ENCODE measurements at regions not wholly inside any gene's neighbourhood (a gene's known extent, or its start where the extent isn't known, plus 50 kb on each side); places are given as distances from the start of the nearest gene placed in this dataset.

DNA sequence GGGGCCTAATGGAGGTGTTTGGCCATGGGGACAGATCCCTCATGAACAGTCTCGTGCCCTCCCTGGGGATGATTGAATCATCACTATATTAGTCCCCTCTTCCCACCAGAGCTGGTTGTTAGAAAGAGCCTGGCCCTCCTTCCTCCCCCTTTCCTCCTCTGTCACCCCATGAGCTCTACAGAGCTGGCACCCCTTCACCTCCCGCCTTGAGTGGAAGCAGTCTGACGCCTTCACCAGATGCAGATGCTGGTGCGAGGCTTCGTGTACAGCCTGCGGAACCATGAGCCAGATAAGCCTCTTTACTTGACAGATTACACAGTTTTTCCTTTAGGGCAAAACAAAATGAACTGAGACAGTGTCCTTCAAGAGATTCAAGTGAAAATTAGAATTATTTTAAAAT lies 74.4 kb upstream of the RIPOR2 start:
- WGBS, 3 donors = 91 to 96% (median 95%) methylated on average over 6 of the region's 6 CpGs
- no peak overlapping the region for H3K27ac ChIP-seq (ENCODE audit: low read depth, low read length)

DNA sequence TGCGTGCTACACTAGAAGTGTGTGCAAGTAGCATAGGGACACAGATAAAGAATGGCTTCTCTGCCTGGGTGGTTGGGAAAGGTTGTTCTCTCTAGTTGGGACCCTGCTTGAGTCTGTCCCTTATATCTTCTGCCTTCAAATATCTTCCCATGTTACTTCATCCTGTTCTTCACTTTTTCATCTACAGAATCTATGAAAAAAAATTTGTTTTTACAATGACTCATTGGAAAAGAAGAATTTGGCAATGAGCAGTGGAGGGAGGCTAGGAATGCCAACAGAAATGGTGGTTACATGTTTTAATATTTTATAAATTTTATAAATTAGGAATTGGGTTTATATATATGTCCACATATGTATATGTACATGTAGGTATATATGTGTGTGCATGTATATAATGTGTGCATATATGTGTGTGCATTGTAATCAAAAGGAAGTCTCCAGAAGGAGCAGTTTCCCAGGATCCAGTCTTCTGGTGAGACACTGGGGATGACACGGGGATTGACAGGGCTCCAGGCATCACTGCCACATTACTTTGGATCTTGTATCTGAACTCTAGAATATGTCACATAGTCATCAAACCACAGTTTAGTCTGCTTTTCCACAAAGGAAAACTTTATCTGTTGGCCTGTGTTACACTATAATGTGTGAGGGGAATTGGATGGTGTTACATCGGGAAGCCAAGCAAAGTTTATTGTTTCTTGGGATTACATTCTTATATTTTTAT lies 75.3 kb upstream of the RIPOR2 start:
- WGBS, 3 donors = 90 to 94% (median 94%) methylated on average over 3 of the region's 3 CpGs
- H3K27ac ChIP-seq (ENCODE audit: low read depth, low read length) = no peak overlapping the region

DNA sequence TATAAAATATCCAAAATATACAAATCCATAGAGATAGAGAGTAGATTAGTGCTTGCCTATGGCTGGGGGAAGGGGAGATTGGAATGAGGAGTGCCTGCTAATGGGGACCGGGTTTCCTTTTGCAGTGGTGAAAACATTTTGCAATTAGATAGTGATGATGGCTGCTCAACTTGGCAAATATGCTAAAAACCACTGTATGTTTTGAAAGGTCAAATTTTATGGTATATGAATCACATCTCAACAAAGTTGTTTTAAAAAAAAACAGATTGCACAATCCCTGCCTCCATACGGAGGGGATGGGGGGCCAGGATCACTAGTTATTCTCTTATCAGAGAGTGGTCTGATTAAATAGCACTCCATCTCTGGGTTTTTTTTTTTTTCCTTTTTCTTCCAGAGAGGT lies 76.9 kb upstream of the RIPOR2 start:
- 42 to 46% (median 43%) methylated on average over 2 of the region's 2 CpGs for WGBS, 3 donors

DNA sequence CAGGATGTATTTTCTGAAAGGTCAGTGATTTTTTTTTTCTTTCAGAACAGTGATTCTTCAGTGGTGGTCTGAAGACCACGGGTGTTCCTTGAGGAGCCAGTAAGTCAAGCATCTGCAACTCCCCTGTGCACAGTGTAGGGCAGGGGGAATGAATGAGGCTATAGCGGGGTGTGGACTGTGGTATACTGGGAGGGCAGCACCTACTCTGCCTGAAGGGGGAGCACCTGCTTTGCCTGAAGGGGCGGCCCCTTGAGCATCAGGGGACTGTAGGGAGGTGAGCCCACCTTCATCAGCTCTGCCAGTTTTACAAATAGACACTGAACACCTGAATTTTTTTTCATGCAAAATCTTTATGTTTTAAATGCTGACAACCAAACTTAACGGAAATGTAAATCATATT lies 77.5 kb upstream of the RIPOR2 start:
- no peak overlapping the region for H3K27ac ChIP-seq (ENCODE audit: low read depth, low read length)
- 79 to 88% (median 84%) methylated on average over 4 of the region's 4 CpGs for WGBS, 3 donors

More for the DNA sequence above, 76.9 kb upstream of the RIPOR2 start:
- no peak overlapping the region for H3K27ac ChIP-seq (ENCODE audit: low read depth, low read length)

DNA sequence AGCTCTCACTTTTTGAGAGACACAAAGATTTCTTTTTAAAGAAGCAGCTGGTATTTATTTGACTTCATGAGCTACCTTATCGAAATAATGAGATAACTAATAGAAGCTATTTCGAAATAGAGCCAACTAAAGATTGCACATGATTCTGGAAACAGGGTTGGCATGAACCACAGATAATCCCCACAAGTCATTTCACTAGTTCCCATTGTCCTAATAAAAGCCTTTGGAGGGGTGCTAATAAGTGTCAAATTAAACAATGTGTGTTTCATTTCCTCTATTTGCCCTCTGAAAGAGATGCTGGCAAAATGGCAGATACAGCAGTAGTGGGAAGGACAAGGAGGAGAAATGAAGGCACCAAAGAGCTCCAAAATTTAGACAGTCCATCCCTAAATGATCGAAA lies 78.6 kb upstream of the RIPOR2 start:
- H3K27ac ChIP-seq (ENCODE audit: low read depth, low read length) = no peak overlapping the region
- 74 to 82% (median 75%) methylated on average over 3 of the region's 3 CpGs for WGBS, 3 donors

DNA sequence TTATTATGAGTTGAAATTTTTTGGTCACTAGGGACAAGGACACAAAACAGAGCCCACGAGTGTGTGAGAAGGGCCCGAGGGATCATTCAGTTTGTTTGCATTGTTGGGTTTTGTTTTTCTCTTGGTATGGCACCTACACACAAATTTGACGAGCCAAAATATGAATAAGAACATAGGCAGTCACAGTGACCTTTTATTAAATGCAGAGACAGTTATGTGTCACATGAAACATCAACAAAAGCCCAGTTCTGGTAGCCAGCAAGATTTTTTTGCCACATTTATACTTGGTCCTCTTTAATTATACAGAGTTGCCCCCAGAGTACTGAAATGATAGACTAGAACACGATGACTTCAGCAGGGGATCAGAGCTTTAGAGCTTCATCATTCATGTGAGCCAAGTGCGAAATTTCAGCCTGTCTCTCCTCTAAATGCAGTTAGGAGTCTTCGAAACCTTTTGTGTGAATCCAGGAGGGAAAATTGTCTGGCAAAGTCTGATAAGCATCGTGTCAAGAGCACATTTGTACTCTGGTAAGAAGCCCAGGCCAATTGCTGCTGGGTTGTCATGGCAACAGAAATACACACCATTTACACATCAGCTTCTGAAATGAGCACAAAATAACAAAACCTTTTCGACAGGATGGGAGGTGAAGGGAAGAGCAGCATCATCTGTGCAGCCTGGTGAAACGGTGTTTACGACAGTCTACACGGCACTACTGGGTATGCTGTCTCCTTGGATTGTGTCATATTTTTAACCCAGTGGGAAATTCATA lies 79.2 kb upstream of the RIPOR2 start:
- no peak overlapping the region for H3K27ac ChIP-seq (ENCODE audit: low read depth, low read length)
- 46 to 66% (median 48%) methylated on average over 11 of the region's 11 CpGs for WGBS, 3 donors

DNA sequence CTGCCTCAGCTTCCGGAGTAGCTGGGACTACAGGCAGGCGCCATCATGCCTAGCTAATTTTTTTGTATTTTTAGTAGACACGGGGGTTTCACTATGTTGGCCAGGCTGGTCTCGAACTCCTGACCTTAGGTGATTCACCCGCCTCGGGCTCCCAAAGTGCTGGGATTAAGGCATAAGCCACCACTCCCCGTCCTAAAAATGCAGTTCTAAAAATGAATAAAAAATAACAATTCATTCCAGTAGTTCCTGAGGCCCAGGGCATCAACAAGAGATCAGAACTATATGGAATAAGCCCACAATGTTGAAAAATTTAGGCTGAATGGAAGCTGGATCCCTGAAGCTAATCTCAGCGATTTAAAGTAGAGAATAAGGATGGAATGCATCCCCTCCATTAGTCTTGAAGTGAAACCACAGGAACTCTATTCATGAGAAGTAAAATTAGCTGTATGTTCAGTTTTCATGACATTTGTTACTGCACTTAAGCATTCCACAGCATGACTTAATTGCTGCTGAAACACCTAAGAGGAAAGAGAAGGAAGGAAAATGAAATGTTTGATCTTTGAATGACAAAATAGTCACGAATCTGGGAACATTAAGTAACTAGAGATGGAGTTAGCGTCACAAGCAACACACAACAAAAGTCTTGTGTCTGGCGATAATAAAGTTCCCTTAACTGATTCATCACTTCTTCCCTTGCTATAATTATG lies 80.4 kb upstream of the RIPOR2 start:
- no peak overlapping the region for H3K27ac ChIP-seq (ENCODE audit: low read depth, low read length)
- 75 to 82% (median 80%) methylated on average over 11 of the region's 11 CpGs for WGBS, 3 donors

DNA sequence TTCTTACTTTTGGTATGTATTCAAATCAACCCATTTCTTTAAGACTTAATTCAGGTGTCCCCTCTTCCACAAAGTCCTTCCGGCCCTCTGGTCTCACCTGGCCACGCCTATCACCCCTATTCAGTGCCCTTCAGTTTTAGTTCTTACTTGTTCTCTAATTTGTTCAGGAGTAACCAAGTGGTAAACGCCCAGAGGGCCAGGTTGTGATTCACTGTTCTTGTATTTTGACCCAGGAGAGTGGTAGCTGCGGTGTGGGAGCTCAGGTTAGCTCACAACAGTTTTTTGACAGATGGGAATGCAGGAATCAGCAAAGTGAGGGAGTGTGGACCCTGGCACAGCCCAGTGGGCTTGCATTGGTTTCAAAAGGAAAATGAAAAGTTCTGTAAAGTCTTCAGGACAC lies 81.7 kb upstream of the RIPOR2 start:
- no peak overlapping the region for H3K27ac ChIP-seq (ENCODE audit: low read depth, low read length)
- WGBS, 3 donors = 80 to 85% (median 83%) methylated on average over 4 of the region's 4 CpGs

DNA sequence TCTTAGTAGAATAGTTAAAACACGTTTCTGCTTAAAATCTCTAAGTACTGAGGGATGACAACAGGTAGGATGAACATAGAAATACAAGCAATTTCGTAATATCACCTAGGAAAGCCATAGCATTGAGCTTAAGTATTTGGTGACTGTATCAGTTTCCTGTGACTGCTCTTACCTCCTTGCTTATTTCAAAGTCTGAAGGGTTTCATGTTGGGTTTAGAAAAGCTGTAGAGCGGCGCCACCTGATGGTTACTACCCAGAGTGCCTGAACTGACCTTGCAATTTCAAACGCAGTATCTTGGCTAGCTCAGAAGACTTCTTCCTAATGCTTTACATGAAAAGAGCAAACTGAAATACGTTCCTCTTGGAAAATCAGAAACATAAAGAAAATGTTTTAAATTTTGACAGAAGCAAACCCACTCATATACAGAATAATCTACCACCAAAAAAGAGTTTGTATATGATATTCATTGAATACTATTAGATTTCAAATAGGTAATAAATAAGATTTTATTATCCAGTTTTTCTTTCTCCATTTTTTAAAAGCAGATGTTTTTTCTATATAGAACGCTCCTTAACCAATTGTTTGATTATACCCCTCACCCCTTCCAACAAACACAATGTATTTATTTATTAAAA lies 82.3 kb upstream of the RIPOR2 start:
- no peak overlapping the region for H3K27ac ChIP-seq (ENCODE audit: low read depth, low read length)
- 42 to 62% (median 61%) methylated on average over 7 of the region's 7 CpGs for WGBS, 3 donors

DNA sequence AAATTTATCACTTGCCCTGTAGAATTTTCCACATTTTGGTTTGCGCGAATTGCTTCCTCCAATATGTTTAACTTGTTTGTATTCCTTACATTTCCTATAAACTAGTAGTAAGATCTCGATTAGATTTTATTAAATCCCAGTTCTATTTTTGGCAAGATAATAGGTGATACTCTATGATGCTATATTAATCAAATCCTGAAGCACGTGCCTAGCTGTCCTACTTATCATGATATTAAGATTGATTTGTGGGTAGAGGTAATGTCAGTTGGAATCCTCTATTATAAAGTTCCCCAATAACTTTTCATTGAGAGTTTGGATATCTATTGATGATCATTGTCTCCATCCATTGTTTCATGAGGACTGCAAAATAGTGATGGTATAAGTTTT lies 82.8 kb upstream of the RIPOR2 start:
- 66 to 88% (median 86%) methylated on average over 4 of the region's 4 CpGs for WGBS, 3 donors
- no peak overlapping the region for H3K27ac ChIP-seq (ENCODE audit: low read depth, low read length)

DNA sequence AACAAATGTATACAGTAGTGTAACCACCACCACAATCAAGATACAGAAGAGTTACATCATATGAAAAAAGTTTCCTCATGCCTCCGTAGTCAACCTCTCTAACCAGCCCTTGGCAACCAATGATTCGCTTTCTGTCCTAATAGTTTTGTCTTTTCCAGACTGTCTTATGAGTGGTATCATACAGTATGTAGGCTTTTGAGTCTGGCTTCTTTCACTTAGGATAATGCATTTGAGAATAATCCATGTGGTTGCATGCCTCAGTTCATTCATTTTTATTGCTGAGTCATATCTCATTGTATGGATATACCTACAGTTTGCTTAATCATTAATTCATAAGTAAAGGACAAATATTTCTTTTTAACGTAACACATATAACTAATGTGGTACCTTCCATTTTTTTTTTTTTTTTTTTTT lies 86.4 kb upstream of the RIPOR2 start:
- 68 to 79% (median 76%) methylated on average over 3 of the region's 3 CpGs for WGBS, 3 donors
- H3K27ac ChIP-seq (ENCODE audit: low read depth, low read length) = no peak overlapping the region

DNA sequence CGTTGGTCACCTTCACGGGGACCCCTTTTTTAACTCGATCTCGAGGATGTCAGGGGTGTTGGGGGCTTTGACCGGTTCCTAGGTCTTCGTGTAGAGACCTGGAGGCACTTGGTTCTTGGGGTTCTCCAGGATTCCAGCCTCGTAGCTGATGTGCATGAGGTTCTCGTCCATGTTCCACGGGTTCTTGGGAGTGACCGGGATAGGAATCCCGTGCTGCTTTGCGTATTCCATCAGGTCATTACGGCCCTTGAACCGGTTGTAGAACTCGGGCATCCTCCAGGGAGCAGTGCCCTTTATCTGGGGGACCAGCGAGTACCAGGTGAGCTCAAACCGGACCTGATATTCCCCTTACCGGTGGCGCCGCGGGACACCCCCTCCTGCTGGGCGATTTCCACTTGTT lies 88.0 kb upstream of the RIPOR2 start:
- WGBS, 3 donors = 89 to 97% (median 97%) methylated on average over 22 of the region's 22 CpGs
- H3K27ac ChIP-seq (ENCODE audit: low read depth, low read length) = no peak overlapping the region

DNA sequence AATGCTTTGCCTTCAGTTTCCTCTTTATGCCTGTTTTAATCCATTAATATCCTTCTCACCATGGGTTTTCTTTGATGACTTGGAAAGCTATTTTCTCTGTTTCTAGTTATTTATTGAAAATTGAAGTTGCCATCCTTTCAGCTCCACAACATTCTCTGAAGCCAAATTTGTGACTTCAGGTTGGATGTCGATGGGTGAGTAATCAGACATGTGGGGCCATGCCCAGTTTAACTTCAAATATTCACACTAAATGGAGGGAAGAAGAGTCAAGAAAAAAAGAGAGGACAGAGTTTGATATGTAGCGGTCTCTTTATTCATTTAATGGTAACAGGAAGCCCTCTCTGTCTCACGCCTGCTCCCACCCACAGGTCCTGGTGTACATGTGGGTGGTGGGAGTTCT lies 89.1 kb upstream of the RIPOR2 start:
- 62 to 95% (median 79%) methylated on average over 3 of the region's 3 CpGs for WGBS, 3 donors
- no peak overlapping the region for H3K27ac ChIP-seq (ENCODE audit: low read depth, low read length)

DNA sequence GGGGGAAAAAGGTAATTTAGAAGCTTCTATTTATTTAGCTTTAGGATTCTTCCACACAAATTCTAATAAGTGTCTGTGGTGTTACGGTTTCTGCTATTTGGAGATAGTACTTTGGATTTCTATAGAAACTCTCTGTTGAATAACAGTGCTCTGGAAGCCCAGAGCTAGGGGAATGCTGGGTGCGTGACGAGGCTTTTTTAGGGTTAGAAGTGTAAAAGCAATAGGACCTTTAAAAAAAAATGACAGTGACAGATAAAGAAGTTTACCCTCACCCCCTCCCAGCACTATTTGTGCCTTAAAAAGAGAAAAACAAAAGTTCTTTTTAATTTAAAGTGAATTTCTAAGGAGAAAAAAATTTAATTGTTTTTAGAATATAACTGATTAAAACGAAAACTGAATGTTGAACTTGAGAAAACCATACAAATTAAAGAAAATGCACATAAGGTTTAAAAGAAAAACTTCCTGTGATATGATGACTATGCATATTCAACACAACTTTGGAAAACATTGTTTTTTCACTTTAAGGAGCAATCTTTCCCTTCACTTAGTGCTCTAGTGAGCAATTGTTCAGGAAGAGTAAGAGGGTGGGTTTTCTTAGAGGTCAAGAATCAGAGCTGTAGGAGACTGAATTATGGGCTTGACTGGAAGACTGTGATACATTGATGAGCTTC lies 89.6 kb upstream of the RIPOR2 start:
- 57 to 80% (median 64%) methylated on average over 4 of the region's 4 CpGs for WGBS, 3 donors
- H3K27ac ChIP-seq (ENCODE audit: low read depth, low read length) = no peak overlapping the region

DNA sequence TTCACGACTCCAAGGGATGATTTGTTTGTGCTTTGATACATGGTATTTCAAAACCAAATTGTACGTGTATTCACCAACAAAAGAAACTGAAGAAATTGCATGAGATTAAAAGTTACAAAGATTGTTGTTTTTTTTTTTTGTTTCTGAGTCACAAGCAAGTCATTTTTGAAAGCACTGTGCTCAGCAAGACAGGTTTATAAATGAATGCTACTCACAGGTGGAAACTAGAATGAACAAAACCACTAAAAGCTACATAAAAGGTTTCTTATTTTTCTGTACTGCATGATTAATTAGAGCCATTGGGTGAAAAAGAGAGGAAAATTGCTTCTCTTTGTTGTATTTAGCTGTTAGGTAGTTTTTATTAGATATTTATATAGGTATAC lies 90.2 kb upstream of the RIPOR2 start:
- WGBS, 3 donors = 58 to 75% (median 60%) methylated on average over 2 of the region's 2 CpGs

DNA sequence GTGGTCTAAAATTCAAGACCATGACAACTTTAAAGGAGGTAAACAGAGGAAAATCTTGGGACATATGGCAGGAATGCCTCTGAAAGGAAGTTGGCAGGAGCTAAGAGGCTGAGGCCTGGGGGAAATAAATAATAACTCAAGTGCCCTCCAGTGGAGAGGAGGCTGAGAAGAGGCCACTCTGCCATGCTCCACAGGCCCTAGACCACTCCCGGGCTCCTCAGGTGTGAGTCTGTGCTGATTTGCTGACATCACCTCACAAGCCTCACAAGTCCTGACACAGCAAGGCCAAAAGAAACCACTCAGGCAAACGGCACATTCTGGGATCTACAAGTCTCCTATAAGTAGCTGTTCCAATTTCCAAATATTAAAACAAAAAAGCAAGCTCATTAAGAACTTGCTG lies 91.0 kb upstream of the RIPOR2 start:
- H3K27ac ChIP-seq (ENCODE audit: low read depth, low read length) = no peak overlapping the region
- WGBS, 3 donors = 49 to 53% (median 51%) methylated on average over 2 of the region's 2 CpGs

More for the DNA sequence above, 90.2 kb upstream of the RIPOR2 start:
- no peak overlapping the region for H3K27ac ChIP-seq (ENCODE audit: low read depth, low read length)

DNA sequence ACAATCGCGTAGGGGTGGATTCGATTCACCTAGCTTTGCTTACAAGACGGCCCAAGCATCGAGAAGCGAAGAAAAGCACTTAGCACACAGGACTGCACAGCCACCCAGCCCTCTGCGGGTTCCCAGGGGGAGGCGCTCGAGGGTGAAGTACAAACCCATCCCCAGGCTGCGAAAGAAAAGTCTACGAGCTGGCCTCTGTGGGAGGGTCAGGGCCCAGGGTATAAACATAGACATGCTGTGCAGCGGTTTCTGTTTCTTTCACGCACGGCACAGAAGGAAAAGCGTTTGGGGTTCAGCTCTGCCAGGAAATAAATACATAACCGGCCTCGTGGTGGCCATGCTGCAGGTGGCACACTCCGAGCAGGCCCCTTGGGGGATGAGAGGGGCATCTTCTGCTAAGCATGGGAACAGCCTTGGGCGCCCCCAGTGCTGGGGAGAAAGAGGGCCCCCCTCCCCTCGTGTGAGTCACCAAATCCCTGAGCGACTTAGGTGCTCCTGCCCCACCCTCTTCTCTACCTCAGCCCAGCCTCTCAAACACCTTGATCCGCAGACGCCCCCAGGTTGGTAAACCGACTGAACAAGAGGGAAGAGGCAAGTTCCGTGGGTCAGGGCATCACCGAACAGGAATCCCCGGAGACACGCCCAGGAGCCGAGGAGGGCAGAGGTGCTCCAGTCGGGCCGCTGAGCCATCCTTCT lies 91.6 kb upstream of the RIPOR2 start:
- 68 to 77% (median 76%) methylated on average over 31 of the region's 31 CpGs for WGBS, 3 donors
- H3K27ac ChIP-seq (ENCODE audit: low read depth, low read length) = no peak overlapping the region

DNA sequence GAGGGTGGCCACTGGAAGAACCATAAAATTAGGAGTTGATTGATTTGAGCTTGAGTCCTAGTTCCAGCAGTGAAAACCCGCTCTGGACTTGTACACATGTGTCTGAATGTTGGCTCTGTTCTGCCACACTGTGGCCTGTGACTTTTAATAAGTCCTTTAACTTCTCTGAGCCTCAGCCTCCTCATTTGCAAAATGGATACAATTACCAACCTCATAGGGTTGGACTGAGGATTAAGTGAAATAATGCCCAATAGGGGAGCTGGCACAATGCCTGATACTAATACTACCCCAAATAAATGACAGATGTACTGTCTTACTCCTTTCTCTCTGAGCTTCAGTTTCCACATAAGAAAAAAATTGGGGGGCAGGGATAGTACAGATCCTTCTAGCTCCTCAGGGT lies 92.6 kb upstream of the RIPOR2 start:
- H3K27ac ChIP-seq (ENCODE audit: low read depth, low read length) = no peak overlapping the region
- WGBS, 3 donors = 90 to 100% (median 93%) methylated on average over 1 of the region's 1 CpG
